ENCODE measurements at regions not wholly inside any gene's neighbourhood (a gene's known extent, or its start where the extent isn't known, plus 50 kb on each side); places are given as distances from the start of the nearest gene placed in this dataset.

GRCh38 chr7:17593819-17594419 lies 295.5 kb downstream of the AHR start:
- no peak for TF ChIP-seq CTCF (conservative IDR thresholded peaks at IDR 0.05; ENCODE audit: low read length)
- TF ChIP-seq EZH2phosphoT487 (IDR thresholded peaks at IDR 0.05; ENCODE audit: borderline replicate concordance, low read depth, low read length): no peak

Measured in OCI-LY7 (cell line).